ENCODE measurements at regions not wholly inside any gene's neighbourhood (a gene's known extent, or its start where the extent isn't known, plus 50 kb on each side); places are given as distances from the start of the nearest gene placed in this dataset.

GRCh38 chr5:166369807-166370206, 1921.6 kb upstream of the WWC1 start:
- no peaks in the 10 kb centered on the region for H3K27me3 Mint-ChIP-seq
- Histone ChIP-seq H3K27me3 (replicated peaks in 1 of 4; ENCODE audit: control extremely low read depth in 1 of 4, control insufficient read depth in 3 of 4, insufficient read depth in 4 of 4, low read length in 3 of 4) (no peaks in the 10 kb centered on the region), H3K4me3 (ENCODE audit: control extremely low read depth in 1 of 5, extremely low read depth in 1 of 5, insufficient read depth in 1 of 5, low read depth in 2 of 5, low read length in 4 of 5) (no peak overlapping the region), H3K4me1 (ENCODE audit: control insufficient read depth in 2 of 2, insufficient read depth in 2 of 2, low read length in 2 of 2) (no peaks in the 10 kb centered on the region), H4K20me1 (ENCODE audit: control insufficient read depth, insufficient read depth, low read length, poor library complexity, severe bottlenecking) (no peaks in the 10 kb centered on the region), H3K9me3 (ENCODE audit: control extremely low read depth in 1 of 3, control insufficient read depth in 2 of 3, insufficient read depth in 1 of 3, low read length in 2 of 3) (no peaks in the 10 kb centered on the region), H3K4me2 (replicated peaks; ENCODE audit: low read depth, low read length, poor library complexity, severe bottlenecking) (no peak overlapping the region), H3K36me3 (replicated peaks in 1 of 2; ENCODE audit: control extremely low read depth in 1 of 2, control insufficient read depth in 1 of 2, extremely low read depth in 1 of 2, insufficient read depth in 2 of 2, low read length in 1 of 2) (no peaks in the 10 kb centered on the region), H3K27ac (ENCODE audit: low read length in 2 of 2) (no peak overlapping the region), H3K79me2 (ENCODE audit: control insufficient read depth, insufficient read depth, low read length) (no peaks in the 10 kb centered on the region), H2AFZ (ENCODE audit: insufficient read depth, low read depth, low read length, poor library complexity, severe bottlenecking) (no peak overlapping the region), H3K9ac (ENCODE audit: low read length) (no peak overlapping the region)
- DNase-seq (no peak), ATAC-seq (ENCODE audit: low read depth) (no peak)
- H3K4me3 Mint-ChIP-seq: no peak overlapping the region
- intact Hi-C loops (cut with micrococcal nuclease): no loop called here
- H3K9me3 Mint-ChIP-seq (ENCODE audit: insufficient read depth): no peaks in the 10 kb centered on the region
- no CpG with 5 or more reads among the region's 2 CpGs for WGBS (ENCODE audit: insufficient coverage)
- TF ChIP-seq EZH2 (IDR thresholded peaks at IDR 0.05; ENCODE audit: borderline replicate concordance, insufficient read depth, low read depth, low read length, poor library complexity, severe bottlenecking): no peak
- no peak for TF ChIP-seq CTCF (IDR thresholded peaks at IDR 0.05)
- H3K4me1 Mint-ChIP-seq: no peaks in the 10 kb centered on the region
- POLR2A ChIA-PET: no interaction called here
- H3K27ac Mint-ChIP-seq: no peak overlapping the region
- CTCF ChIA-PET: interaction anchor here (0.7 kb wide), 1 partner anchor 42 kb away, joined by 4 read pairs; no protein-coding TSS in a partner anchor

DNA sequence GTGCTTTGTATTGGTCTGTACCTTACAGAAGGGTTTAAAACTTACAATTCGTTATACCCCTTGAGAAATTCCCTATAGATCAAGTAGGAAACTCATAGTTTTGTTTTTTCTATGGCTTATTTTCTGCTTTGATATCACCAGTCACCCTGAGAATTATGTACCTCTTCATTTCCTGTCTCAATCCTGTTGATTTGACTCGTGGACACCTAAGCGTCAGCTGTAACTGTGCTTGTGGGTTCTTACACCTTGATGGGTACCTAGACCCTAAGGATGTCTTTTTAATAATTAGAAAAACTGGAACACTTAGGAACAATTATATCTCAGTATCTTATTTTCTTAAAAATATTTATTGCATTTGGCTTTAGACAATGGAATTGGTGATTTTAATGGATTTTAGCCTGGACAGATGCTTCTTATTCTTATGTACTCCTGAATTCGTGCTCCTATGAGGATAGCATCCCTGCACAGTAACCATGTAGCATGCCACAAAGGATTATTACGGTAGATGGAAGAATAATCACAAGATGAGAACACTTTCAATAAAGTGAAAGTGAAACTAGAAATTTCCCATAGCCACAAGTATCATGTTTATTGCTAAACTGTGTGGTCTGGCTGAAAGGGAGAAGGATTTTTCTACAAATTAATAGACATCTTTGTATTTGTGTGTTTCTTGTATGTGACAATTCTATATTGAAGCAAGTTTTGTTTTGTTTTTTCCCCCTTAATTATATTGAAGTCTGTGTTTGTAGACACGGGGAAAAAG, 1920.3 kb upstream of the WWC1 start:
- no peak overlapping the region for H3K4me3 Mint-ChIP-seq
- no peak for ATAC-seq (ENCODE audit: low read depth)
- H3K27me3 ChIP-seq (replicated peaks in 1 of 4; ENCODE audit: control extremely low read depth in 1 of 4, control insufficient read depth in 3 of 4, insufficient read depth in 4 of 4, low read length in 3 of 4): no peaks in the 10 kb centered on the region
- no peak overlapping the region for H3K9ac ChIP-seq (ENCODE audit: low read length)
- no peaks in the 10 kb centered on the region for H3K36me3 ChIP-seq (replicated peaks in 1 of 2; ENCODE audit: control extremely low read depth in 1 of 2, control insufficient read depth in 1 of 2, extremely low read depth in 1 of 2, insufficient read depth in 2 of 2, low read length in 1 of 2)
- POLR2A ChIA-PET: no interaction called here
- intact Hi-C loops (cut with micrococcal nuclease): no loop called here
- WGBS (ENCODE audit: insufficient coverage): no CpG with 5 or more reads among the region's 6 CpGs
- no peaks in the 10 kb centered on the region for H3K27me3 Mint-ChIP-seq
- no peaks in the 10 kb centered on the region for H3K79me2 ChIP-seq (ENCODE audit: control insufficient read depth, insufficient read depth, low read length)
- no peak overlapping the region for H3K27ac Mint-ChIP-seq
- TF ChIP-seq EZH2 (IDR thresholded peaks at IDR 0.05; ENCODE audit: borderline replicate concordance, insufficient read depth, low read depth, low read length, poor library complexity, severe bottlenecking) (no peak), CTCF (IDR thresholded peaks at IDR 0.05) (no peak)
- no peak overlapping the region for H3K4me3 ChIP-seq (ENCODE audit: control extremely low read depth in 1 of 5, extremely low read depth in 1 of 5, insufficient read depth in 1 of 5, low read depth in 2 of 5, low read length in 4 of 5)
- H3K27ac ChIP-seq (ENCODE audit: low read length in 2 of 2): no peak overlapping the region
- H3K4me1 ChIP-seq (ENCODE audit: control insufficient read depth in 2 of 2, insufficient read depth in 2 of 2, low read length in 2 of 2): no peaks in the 10 kb centered on the region
- no peak overlapping the region for H2AFZ ChIP-seq (ENCODE audit: insufficient read depth, low read depth, low read length, poor library complexity, severe bottlenecking)
- H3K9me3 Mint-ChIP-seq (ENCODE audit: insufficient read depth): no peaks in the 10 kb centered on the region
- H3K9me3 ChIP-seq (ENCODE audit: control extremely low read depth in 1 of 3, control insufficient read depth in 2 of 3, insufficient read depth in 1 of 3, low read length in 2 of 3): no peaks in the 10 kb centered on the region
- DNase-seq: no peak
- no peaks in the 10 kb centered on the region for H3K4me1 Mint-ChIP-seq
- no peaks in the 10 kb centered on the region for H4K20me1 ChIP-seq (ENCODE audit: control insufficient read depth, insufficient read depth, low read length, poor library complexity, severe bottlenecking)
- H3K4me2 ChIP-seq (replicated peaks; ENCODE audit: low read depth, low read length, poor library complexity, severe bottlenecking): no peak overlapping the region
- CTCF ChIA-PET: no interaction called here
